CD4-positive, alpha-beta T cell treated with Interleukin-6 for 4 hours (primary cell): ENCODE measurements at regions not wholly inside any gene's neighbourhood (a gene's known extent, or its start where the extent isn't known, plus 50 kb on each side); places are given as distances from the start of the nearest gene placed in this dataset.
"Not testable (repeated sequence)": the region's sequence is repeated elsewhere in the genome, so short reads cannot be mapped to it uniquely, and the experiment has no call there.

Source experiments
- DNase-seq: peaks from one replicate; pipeline ENCODE4 v3.0.0-alpha.2; 2020; ENCODE audit warnings: mixed read lengths

DNA sequence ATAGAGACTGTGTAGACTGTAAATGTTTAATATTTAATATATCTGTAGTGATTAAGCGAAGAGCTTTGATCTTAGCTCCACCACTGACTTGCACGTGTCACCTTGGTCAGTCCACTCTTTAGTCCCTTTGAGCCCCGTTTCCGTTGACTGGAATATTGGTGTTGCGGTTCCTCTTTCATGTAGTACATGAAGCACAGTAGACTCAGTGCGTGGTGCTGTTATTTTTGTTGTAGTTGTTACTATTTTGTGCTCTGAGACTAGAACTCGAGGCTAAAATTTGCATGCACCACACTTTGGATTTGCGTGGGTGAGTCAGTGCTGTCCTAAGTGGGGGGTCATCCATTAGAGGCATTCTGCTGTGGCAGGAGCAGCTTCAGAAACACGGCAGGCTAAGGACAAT is 291.4 kb downstream of the QKI start:
- DNase-seq, result no peak

DNA sequence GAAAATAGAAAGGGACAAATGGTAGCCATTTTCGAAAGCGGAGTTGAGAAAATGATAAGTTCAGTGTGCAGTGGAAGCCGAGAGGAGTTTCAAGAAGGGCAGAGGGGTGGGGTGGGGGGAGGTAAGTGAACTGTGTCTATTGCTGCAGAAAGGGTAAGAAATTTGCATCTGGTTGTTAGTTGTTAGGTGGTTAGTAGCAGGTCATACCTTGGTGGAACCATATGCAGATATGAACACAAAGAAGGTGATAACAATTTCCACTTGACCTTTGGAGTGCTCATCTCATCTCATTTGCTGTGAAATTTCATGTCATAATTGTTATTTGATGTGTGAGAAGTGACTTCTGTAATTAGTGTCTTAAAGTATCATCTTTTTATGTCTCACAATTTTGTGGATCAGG is 288.2 kb downstream of the QKI start:
- DNase-seq, result no peak

DNA sequence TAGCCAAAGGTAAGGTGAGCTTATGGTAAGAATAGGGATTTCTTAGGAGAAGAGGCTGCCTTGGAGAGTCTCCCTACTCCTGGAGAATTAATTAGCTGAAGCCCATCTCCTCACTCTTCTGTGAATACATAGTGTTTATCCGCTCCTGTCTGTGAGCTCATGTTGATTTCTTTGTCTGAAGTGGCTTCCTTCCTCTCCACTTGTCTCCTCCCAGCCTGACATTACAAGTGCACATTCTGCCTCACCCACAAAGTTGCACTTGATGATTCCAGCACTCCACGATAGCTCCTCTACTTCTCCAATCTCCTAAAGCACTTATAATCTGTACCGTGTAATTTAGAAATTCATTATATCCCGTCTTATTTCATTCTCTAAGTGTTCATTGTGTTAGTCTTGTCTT is 287.2 kb downstream of the QKI start:
- DNase-seq, result no peak

DNA sequence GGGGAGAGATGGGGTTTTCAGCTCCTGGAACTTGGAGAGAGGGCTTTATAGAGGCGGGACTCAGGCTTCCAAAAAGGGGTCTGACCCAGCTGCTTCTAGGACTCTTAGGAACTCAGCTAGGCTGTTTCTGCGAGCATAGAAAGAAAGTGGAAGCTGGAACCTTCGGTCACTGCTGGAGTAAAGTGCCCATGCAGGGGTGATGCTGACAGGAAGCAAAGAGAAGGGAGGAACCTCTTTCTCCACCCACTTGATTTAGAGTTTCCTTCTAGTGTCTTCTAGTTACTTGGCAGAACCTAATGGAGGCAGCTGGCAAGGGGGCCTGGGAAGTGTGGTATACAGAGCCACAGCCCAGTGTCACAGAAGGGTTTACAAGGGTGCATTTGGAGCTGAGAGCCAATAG is 283.6 kb downstream of the QKI start:
- DNase-seq, result no peak

DNA sequence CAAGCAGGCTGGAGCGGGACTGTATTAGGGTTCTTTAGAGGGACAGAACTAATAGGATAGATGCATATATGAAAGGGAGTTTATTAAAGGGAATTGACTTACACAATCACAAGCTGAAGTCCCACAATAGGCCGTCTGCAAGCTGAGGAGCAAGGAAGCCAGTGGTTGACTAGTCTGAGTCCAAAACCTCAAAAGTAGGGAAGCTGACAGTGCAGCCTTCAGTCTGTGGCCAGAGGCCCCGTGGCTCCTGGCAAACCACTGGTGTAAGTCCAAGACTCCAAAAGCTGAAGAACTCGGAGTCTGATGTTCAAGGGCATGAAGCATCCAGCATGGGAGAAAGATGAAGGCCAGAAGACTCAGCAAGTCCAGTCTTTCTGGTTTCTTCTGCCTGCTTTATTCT is 281.8 kb downstream of the QKI start:
- DNase-seq, result not testable (repeated sequence)

DNA sequence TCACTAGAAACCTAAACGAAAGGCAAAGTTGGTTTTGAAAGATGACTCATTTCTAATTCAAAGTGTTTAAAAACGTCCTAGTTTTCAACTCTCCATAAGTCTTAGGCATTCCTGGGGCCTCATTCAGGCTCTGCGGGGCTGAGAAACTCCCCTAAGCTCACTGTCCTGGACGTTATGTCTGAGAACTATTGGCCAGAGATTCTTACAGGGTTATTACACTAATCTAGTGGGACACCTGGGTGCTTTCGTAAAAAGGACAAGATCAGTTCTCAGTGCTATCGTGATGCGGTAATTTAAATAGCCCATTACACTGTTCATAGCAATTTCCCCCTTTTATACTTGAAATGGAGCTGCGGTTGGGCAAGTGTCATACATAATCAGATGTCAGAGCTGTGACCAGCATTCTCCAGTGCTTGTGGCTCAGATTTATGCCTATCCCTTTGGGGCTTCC is 280.9 kb downstream of the QKI start:
- no peak for DNase-seq

DNA sequence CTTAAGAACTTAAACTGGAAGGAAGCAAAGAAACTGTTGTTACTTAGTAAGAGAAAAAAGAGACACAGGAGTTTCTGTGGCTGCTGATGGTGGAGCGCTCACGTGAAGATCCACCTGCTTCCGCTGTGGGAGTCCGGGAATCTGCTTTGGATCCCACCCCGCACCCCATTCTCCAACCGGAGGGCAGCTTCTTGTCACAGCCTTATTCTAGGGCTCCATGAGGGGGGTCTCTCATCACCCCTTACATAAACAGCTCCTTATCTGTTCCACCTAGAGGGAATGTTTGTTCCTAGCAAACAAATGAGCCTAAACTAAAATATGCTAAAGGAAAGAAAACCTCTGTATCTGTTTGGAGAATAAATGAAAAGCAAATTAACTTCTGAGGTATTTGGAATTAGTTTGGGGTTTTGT is 280.5 kb downstream of the QKI start:
- no peak for DNase-seq

DNA sequence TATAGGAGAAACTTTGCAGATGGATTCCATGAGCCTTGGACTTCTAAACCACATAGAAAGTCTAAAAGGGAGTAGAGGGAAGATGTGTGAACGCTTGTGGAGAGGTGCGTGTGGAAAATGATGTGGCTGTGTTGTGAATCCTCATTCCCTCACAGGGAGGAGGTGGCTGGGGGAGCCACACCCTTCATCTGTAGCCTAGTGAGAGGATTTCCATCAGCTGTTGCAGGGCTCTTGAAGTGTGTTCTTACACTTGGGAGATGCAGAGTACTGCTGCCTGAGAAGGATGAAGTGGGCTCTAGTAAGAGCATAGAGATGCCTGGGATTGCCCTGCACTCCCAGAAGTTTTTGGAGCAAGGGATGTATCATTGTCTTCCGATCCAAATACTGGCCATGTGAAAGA is 279.6 kb downstream of the QKI start:
- DNase-seq, result no peak

DNA sequence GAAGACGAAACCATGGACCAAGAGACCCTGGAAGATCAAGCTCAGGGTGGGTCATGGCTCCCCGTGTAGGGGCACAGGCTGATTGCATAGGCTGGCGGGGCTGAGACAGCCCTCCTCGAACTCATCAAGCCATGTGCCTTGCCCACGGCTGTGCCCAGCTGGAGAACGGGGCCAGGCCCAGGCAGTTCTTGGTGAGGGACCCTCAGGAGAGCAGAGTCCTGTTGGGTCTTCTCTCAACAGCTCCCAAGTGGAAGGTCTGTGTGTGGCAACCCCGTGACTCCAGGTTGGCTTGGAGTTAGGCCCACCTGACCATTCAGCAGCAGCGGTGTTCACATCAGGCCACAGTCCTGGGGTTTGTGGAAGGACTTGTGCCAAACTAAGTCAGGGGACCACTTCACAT is 276.5 kb downstream of the QKI start:
- no peak for DNase-seq

DNA sequence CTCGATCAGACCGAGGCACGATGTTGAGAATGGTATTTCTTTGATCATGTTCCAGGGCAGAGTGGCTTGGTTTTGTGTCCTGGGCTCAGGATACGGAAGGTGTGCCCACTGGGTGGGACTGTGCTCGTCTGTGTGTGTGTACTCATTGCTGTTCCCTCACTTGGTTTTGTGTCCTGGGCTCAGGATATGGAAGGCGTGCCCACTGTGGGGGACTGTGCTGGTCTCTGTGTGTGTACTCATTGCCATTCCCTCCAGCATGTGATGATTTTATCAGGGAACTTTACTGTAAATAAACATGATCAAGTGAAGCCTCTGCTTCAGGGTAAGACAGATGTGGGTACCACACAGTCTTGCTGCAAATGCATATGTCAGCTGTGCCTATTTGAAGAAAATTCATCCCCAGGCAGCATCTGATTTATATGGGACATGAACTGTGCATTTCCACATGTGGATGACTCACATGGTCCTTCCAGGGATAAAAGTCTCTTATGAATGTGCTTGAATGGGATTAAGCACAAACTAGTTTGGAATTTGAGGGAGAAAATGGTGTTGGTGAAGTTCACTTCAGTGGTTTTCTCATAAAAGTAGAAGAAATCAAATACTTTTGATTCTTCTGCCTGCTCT is 274.3 kb downstream of the QKI start:
- DNase-seq, result no peak

DNA sequence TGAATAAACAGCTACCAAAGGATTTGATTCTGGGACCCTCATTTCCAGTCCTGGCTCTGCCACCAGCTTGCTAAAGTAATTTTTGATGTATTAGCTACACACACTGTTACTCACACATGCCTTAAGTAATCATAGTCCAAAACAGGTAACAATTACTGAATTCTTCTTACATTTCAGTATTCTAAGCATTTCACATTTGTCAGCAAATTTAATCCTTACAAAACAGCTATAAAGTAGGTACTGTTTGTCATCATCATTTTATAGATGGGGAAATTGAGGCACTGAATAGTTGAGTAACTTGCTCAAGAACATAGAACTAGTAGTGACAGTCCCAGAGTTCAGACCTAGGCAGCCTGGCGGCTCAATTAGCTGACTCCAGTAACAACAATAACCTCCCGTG is 272.6 kb downstream of the QKI start:
- no peak for DNase-seq

DNA sequence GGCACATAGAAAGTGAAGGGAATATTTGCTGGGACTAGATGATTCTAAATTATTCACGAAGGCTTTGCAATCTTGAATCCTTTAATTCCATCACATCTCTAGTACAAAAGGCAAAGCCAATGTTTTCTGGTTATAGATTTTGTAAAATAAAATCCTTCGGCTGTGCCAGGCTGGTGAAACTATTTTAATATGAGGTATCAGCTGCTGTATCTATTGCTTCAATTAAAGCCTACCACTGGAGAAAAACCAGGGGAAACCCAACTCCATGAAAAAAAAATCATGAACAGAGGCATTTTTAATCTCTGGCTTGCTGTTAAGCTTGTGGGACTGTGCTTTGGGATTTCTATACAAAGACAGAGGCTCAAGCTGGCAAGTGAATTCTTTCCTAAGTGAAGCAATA is 271.8 kb downstream of the QKI start:
- no peak for DNase-seq

DNA sequence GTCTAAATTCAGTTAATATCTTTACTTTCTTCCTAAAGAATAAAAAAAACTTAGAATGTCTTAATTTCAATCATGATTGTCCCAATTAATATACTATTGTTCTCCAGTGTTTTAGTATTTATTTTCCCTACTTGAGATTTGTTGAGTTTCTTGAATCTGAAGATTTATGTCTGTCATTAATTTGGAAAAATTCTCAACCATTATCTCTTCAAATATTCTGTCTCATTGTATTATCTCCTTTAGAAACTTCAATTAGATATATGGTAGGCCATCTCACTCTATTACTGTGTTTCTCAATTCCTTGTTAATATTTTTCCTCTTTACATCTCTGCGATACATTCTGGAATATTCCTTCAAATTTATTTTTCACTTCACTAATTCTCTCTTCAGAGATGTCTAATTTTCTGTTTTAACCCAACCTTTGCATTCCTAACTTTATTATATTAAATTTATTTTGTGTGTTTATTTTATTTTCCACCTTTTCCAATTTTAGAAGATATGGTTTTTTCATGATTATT is 268.6 kb downstream of the QKI start:
- no peak for DNase-seq

DNA sequence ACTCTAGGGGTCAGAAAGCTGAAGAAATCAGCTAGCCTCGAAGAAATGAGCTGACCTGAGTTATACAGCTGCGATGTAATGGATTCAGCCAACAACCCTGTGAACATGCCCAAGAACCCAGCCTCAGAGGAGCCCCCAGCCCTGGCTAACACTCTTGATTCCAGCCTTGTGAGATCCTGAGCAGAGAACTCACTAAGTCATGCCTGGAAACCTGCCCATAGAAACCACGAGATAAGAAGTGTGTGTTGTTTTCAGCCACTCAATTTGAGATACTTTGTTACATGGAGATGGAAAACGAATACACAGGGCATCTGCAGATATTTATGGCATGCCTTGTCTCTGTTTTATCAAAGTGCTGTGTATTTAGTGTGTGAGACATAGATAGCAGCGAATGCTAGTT is 265.2 kb downstream of the QKI start:
- DNase-seq, result no peak

DNA sequence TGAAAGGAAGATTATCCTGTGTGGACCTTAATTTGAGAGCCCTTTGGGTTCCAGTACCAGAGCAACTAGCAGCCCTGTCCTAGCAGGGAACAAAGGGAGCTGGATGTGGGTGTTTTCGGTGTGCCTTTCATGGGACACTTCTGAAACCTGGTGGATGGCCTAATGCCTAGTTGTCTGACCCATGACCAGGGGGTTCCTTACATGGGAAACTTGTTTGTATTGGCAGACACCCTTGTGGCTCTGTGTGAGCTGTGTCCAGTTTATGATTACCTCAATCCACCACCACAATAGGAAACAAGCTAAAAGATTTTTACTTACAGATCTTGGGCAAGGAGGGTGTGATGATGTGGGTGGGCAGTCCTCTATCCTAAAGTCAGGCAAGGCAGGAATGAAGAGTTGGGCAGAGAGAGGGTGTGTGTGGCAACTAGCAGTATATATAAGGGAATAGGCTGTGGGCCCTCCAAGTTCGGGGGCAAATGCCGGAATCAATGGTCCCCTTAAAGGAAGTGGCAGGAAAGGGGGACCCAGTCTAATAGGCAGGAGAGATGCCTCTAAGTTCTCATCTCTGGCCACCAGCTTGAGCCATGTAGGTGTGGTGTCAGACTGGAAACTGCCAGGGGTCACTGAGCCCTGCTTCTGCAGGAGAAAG is 264.6 kb downstream of the QKI start:
- no peak for DNase-seq

DNA sequence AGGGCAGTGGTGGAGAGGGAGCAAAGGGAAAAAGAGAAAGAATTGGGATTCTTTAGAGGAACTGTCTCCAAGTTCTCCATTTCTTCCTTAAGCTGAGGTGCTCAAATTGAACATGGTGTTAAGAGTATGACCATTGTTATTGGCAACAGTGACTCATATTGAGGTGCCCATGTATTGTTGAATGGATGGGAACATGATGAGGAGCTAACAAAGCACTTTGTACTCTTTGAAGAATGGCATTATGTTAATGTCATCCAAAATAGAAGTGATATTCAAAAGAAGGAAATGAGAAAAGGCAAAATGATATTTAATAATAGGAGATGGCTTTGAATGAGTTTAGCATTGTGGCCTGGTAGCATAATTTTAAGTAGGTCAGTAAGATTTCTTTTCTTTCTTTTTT is 261.1 kb downstream of the QKI start:
- no peak for DNase-seq

DNA sequence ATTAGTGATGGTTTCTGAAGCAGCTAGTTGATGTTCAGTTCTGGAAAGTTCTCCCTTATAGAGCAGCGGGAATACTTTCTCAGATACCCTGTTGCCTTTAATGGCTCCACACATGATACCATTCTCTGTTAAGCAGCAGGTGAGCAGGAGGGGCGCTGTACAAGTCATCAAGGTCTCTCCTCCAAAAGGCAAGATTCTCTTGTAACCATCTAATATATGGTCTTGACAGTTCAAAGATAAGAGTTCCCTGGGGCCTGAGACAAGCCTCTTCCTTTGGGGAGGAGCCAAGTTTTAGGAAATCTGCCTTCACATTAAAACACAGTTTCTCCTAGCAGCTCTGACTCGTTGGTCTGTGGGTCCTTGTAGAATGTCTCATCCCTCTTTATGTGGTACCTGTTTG is 258.2 kb downstream of the QKI start:
- no peak for DNase-seq

DNA sequence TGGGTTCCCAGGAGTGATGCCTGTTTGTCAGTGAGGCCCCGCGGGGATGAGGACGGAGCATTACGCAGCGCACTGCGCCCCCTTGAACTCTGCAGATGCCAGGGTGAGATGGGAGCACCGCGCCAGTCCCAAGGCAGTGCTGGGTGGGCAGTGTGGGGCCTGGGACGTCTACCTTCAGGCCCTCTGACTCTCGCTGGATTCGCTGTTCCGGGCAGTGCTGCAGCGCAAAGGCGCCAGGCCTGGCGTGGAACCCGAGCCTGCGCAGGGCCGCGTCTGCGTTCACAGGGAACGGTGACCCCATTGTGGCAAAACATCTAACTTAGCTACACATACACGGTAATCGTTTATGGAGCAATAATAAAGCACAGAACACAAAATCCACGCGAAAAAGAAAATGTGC is 257.3 kb downstream of the QKI start:
- DNase-seq, result no peak

DNA sequence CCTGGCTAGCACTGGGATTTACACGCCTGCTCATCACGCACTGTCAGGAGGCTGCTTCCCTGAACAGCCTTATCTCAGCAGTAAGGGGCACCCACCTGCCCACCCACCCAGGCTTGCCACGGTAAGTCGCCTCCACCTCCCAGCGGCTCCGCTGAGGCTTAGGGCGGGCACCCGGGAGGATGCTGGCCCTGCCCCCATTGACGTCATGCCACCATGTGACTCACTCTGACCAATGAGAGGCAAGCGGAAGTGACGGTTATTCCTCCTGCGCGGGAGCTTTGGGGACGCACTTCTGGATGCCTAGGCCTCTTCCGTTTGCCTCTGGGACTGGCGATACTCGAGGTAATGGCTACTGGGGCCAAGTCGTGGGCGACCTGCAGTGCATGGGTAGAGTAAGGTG is 256.8 kb downstream of the QKI start:
- DNase-seq, result no peak

DNA sequence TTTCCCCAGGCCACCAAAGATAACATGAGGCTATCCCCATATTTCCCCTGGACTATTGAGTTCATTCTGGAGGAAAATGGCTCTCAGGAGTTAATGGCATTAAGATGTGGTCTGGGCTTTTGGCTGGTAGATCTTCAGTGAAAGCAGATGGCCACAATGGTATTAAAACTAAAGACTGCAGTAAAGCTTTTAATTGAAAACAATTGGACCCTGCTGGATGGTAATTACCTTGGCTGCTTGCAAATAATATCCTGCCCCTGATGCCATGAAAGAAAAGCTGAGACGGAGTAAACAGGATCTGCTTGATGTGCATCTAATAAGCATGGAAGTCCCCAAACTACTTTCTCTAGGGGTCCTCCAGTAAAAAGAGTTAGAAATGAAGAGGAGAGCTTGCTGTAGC is 255.8 kb downstream of the QKI start:
- no peak for DNase-seq

DNA sequence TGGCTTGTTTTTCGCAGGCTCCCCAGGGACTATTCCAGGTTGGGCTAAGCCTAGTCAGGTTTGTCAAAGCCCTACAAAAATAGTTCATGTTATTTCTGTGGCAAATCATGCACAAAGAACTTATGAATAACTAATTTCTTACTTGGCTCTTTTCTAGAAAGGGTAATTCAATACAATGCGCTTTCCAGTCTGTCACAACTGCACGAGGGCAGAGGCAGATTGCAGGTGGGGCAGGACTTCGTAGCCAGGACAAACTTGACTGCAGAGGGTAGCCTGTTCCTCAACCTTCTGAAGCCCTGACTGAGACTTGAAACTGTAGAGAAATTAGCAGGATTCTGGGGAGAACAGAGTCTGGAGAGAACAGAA is 253.5 kb downstream of the QKI start:
- DNase-seq, result no peak

DNA sequence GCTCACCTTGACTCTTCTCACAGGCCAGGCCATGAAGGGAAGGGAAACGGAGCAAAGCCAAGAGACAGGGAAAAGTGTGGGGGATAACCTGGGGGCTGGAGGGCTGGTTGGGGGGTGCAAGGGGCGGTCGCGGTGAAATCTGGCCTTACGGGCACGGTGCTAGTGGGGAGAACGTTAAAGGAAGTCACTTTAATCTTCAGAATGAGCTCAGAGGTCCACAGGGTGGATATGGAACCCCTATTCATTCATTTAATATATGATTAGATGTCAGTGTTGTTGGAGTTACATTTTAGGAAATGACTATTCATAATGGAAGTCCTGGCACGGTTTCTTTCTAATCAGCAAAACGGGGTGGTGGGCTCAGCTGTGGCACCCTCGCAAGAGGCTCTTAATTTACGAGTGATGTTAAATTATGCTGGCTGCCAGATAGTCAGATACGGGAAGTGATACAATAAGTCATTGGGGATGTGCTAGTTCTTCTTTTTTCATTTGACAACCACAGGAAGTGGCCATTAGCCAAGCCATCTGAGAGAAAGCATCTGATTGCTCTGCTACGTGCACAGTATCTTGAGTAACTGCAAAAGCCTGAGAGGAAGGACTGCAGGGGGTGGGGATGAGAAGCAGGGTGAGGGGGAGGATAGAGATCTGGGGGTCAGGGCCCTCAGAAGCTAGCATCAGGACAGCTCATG is 253.0 kb downstream of the QKI start:
- no peak for DNase-seq

DNA sequence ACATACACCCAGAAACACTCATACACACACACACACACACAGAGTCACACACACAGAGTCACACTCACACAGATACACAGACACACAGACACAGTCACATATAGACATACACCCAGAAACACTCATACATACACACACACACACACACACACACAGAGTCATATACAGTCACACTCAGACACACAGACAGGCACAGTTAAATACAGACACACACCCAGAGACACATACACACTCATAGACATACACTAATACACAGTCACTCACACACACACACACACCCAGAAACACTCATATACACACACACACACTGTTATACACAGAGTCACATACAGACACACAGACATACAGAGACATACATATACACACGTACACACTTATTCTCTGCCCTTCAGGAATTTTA is 250.9 kb downstream of the QKI start:
- DNase-seq, result no peak

DNA sequence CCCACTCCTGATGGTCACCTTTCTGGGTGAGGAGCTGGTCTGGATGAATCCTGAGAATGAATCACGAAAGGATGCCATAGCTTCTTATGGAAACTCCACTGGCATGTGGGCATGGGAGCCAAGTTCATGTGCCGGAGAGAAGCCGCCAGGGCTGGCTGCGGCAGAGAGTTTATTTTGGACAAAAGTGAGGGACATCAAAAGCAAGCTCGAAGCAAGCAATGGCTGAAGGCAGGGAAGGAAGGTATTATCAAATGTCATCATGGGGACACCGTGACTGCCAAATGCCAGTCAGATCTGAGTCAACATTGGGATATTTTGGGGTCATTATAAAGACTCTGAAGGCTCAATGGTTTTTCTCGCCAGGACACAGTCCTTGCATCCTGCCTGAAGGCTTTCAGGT is 249.1 kb downstream of the QKI start:
- DNase-seq, result no peak
